NB4 (cell line): ENCODE measurements at regions not wholly inside any gene's neighbourhood (a gene's known extent, or its start where the extent isn't known, plus 50 kb on each side); places are given as distances from the start of the nearest gene placed in this dataset.

Experiments
- DNase-seq: peaks from one replicate; pipeline ENCODE4 v3.0.0; 2010; ENCODE audit warnings: low read depth
- H3K4me3 ChIP-seq: one replicate; pipeline ENCODE4 v1.5.1; 2011; ENCODE audit warnings: mild to moderate bottlenecking, low read depth, low read length, moderate library complexity
- MYC ChIP-seq: IDR thresholded peaks from 2 replicates; pipeline ENCODE4 v1.6.1; 2011; ENCODE audit warnings: low read depth, low read length
- POLR2A ChIP-seq: IDR thresholded peaks from 2 replicates; pipeline ENCODE4 v1.6.1; 2011; ENCODE audit warnings: mild to moderate bottlenecking; ENCODE audit not compliant: insufficient read length; ENCODE audit errors: extremely low read depth
- TF ChIP-seq, protein P1 (sequence below): IDR thresholded peaks from one replicate; pipeline ENCODE4 v1.5.1; 2012; ENCODE audit warnings: low read depth, low read length
- TF ChIP-seq, protein P2 (sequence below): IDR thresholded peaks from 2 replicates; pipeline ENCODE4 v1.6.1; 2011; ENCODE audit warnings: low read depth, low read length

DNA sequence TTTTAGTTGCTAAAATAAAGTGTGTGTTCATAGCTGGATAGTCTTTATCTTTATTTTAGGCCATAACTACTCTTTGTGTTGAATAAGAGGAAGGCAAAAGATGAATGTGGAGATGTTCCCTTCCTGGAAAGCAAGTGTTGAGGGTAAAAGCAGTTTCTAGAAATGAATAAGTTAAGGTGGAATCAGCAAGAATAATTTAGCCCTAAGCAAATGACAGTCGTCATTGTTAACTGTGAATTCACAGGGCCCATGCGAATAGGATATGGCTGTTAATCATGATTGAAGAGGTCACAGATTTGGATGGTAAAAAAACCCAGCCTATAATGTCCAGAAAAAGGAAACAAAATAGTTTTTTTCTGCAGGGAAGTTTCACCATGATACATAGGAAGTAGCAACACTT, 167.8 kb upstream of the PPP3CA start:
- TF ChIP-seq, protein P1, sequence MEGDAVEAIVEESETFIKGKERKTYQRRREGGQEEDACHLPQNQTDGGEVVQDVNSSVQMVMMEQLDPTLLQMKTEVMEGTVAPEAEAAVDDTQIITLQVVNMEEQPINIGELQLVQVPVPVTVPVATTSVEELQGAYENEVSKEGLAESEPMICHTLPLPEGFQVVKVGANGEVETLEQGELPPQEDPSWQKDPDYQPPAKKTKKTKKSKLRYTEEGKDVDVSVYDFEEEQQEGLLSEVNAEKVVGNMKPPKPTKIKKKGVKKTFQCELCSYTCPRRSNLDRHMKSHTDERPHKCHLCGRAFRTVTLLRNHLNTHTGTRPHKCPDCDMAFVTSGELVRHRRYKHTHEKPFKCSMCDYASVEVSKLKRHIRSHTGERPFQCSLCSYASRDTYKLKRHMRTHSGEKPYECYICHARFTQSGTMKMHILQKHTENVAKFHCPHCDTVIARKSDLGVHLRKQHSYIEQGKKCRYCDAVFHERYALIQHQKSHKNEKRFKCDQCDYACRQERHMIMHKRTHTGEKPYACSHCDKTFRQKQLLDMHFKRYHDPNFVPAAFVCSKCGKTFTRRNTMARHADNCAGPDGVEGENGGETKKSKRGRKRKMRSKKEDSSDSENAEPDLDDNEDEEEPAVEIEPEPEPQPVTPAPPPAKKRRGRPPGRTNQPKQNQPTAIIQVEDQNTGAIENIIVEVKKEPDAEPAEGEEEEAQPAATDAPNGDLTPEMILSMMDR, result no peak
- TF ChIP-seq POLR2A (no peak), MYC (no peak)
- TF ChIP-seq, protein P2, sequence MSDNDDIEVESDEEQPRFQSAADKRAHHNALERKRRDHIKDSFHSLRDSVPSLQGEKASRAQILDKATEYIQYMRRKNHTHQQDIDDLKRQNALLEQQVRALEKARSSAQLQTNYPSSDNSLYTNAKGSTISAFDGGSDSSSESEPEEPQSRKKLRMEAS, result no peak

DNA sequence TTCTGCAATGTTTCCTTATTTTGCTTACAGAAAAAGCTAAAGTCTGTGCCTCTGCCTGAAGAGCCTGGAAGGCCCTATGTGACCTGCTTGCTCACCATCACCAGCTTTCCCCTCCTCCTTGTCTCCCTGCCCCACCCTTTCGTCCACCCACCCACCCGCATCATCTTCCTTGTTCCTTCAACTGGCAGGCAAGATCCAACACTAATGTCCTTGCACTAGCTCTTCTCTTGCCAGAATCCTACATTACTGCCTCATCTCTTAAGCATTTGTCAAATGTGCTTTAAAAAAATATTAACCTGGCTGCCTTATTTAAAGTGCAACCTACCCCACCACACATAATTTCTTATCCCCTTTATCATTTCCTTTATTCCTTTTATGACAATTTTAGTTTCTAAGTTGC, 165.1 kb upstream of the PPP3CA start:
- TF ChIP-seq, protein P2, result no peak
- TF ChIP-seq POLR2A (no peak), MYC (no peak)
- TF ChIP-seq, protein P1, result no peak
- no peak for DNase-seq
- no peak overlapping the region for H3K4me3 ChIP-seq

More for the DNA sequence above, 167.8 kb upstream of the PPP3CA start:
- H3K4me3 ChIP-seq, result no peak overlapping the region
- no peak for DNase-seq

DNA sequence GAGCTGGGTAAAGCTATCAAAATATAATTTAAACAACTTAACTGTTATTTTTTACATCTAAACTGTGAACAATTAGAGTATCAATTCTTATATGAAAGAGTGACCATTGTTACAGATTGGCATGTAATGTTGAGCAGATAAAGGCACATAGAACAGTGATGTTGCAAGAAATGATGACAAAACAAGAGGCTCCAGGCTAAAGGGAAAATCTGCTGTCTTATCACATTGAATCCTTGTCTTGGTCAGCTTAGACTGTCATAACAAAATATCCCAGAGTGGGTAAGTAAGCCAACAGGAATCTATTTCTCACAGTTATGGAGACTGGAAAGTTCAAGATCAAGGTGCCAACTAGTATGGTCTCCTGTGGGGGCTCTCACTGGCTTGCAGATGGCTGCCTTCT, 154.1 kb upstream of the PPP3CA start:
- no peak overlapping the region for H3K4me3 ChIP-seq
- DNase-seq, result no peak
- TF ChIP-seq, protein P2, result no peak
- TF ChIP-seq POLR2A (no peak), MYC (no peak)
- TF ChIP-seq, protein P1, result no peak

DNA sequence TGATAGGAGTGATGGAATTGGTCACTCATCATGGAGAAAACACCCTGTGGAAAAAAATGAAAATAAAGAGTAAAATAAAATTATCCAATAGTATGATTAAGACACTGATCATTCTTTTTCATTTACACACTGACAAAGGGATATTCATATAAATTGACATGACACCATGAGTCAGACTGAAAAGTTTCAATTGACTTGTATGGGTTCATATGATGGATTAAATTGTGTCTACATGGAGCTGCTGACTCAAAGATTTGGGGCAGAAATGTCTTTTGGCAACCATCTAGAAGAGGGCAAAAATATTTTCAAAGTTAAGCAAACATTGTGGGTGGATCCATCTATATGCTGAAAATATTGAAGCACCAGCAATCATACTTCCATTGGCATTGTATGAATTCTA, 153.4 kb upstream of the PPP3CA start:
- TF ChIP-seq, protein P2, result no peak
- no peak for TF ChIP-seq MYC
- TF ChIP-seq, protein P1, result no peak
- TF ChIP-seq POLR2A, result no peak
- DNase-seq, result no peak
- no peak overlapping the region for H3K4me3 ChIP-seq

DNA sequence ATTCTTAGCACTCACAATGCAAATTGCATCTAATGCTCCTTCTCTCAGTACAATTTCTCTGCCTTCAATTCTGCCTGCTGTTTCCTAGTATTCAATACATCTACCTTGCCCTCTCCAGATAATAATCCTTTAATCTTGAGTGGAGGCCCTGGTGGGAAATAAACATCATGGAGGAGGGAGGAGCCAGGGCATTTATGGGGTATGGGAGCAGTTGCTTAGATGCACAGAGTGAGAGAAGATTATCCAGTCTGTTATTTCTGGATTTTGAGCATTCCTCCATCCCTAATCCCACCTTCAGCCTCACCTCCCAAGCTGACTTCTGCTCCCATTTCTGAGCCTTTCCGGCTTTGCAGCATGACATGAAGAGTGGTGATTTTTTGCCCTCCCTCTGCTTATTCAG, 127.9 kb upstream of the PPP3CA start:
- no peak overlapping the region for H3K4me3 ChIP-seq
- no peak for DNase-seq
- TF ChIP-seq, protein P2, result no peak
- TF ChIP-seq MYC, result no peak
- no peak for TF ChIP-seq POLR2A
- TF ChIP-seq, protein P1, result no peak

DNA sequence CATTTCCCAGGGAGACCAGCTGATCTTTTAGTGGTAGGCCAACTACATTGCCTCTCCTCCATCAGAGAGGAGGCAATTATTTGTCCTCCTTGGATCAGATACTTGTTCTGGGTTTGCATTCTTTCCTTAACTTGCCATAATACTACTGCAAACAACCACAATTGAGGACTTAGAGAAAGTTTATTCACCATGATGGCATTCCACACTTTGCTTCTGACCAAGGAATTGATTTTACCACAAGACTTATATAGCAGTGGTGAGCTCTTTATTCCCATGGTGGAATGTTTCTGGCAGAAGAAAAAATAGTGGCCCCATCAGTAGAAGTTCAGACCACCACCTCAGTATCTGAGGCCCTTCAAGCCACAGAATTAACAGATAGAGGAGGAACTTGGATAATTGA, 123.9 kb upstream of the PPP3CA start:
- no peak overlapping the region for H3K4me3 ChIP-seq
- TF ChIP-seq, protein P2, result no peak
- TF ChIP-seq MYC (no peak), POLR2A (no peak)
- TF ChIP-seq, protein P1, result no peak
- no peak for DNase-seq
